ENCODE measurements at regions not wholly inside any gene's neighbourhood (a gene's known extent, or its start where the extent isn't known, plus 50 kb on each side); places are given as distances from the start of the nearest gene placed in this dataset.

GRCh38 chr12:125408718-125409117, 343.5 kb downstream of the AACS start:
- no peak for DNase-seq (ENCODE audit: low read depth)
- TF ChIP-seq, protein P1, sequence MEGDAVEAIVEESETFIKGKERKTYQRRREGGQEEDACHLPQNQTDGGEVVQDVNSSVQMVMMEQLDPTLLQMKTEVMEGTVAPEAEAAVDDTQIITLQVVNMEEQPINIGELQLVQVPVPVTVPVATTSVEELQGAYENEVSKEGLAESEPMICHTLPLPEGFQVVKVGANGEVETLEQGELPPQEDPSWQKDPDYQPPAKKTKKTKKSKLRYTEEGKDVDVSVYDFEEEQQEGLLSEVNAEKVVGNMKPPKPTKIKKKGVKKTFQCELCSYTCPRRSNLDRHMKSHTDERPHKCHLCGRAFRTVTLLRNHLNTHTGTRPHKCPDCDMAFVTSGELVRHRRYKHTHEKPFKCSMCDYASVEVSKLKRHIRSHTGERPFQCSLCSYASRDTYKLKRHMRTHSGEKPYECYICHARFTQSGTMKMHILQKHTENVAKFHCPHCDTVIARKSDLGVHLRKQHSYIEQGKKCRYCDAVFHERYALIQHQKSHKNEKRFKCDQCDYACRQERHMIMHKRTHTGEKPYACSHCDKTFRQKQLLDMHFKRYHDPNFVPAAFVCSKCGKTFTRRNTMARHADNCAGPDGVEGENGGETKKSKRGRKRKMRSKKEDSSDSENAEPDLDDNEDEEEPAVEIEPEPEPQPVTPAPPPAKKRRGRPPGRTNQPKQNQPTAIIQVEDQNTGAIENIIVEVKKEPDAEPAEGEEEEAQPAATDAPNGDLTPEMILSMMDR (IDR thresholded peaks at IDR 0.05; ENCODE audit: insufficient read depth, low read length) = no peak
- no peak overlapping the region for H3K4me3 ChIP-seq (ENCODE audit: low read depth, low read length)

DNA sequence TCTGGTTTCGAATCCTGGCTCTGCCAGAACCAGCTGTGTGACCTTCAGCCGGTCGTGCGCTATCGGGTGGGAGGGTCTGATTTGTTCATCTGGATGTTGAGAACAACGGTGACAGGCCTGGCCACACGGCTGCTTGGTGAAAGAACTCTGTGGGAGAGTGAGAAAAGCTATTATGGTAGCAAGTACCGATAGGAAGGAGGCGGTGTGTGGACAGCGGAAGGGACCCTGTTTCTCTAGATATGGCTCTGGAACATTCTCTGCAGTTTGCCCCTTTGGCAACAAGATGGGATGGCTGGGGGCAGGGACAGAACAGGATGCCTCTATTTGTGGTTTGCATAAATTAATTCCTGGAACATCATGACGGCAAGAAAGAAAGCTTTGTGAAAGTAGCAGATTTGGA, 347.3 kb downstream of the AACS start:
- TF ChIP-seq, protein P1 (IDR thresholded peaks at IDR 0.05; ENCODE audit: insufficient read depth, low read length) = no peak

DNA sequence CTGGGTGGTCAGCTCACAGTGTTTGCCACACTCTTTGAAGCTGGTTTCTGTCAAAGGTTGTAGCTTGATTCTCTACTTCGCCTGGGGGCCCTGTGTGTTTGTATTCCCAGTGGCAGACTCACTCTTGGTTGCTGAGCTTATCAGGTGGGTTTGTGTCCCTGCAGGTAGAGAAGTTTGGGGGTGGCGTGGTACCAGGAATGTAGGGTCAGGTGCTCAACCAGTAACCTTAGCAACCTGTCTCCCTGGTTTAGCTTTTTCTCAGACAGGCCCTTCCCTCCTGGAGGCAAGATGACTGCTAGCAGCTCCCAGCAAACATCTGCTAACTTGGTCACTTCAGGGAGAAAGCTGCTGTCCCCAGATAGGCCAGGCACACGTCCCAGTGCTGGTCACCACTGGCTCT, 352.2 kb downstream of the AACS start:
- H3K4me3 ChIP-seq (ENCODE audit: low read depth, low read length) = no peak overlapping the region
- no peak for DNase-seq (ENCODE audit: low read depth)
- TF ChIP-seq, protein P1 (IDR thresholded peaks at IDR 0.05; ENCODE audit: insufficient read depth, low read length) = no peak

More for the DNA sequence above, 347.3 kb downstream of the AACS start:
- H3K4me3 ChIP-seq (ENCODE audit: low read depth, low read length) = no peak overlapping the region
- no peak for DNase-seq (ENCODE audit: low read depth)

DNA sequence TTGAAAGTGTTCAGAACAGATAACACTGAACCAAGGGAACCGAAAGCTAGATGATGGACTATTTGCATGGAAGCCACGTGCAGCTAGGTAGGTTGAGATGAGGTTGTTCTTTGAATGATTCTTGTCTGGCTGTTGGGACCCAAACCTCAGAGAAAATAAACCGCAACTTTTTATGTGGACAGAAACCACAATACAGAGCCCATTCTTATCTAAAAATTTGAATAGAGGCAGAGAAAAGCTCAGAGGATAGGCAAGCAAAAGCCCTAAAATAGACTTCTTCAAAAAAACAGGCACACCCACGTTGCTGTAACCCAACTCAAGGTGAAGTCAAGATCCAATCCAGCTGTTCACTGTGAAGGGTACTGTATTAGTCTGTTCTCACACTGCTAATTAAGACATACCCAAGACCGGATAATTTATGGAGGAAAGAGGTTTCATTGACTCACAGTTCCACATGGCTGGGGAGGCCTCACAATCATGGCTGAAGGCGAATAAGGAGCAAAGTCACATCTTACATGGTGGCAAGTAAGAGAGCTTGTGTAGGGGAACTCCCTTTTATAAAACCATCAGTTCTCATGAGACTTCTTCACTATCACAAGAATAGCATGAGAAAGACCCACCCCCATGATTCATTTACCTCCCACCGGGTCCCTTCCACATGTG, 353.8 kb downstream of the AACS start:
- DNase-seq (ENCODE audit: low read depth) = no peak
- no peak overlapping the region for H3K4me3 ChIP-seq (ENCODE audit: low read depth, low read length)
- TF ChIP-seq, protein P1 (IDR thresholded peaks at IDR 0.05; ENCODE audit: insufficient read depth, low read length) = no peak

DNA sequence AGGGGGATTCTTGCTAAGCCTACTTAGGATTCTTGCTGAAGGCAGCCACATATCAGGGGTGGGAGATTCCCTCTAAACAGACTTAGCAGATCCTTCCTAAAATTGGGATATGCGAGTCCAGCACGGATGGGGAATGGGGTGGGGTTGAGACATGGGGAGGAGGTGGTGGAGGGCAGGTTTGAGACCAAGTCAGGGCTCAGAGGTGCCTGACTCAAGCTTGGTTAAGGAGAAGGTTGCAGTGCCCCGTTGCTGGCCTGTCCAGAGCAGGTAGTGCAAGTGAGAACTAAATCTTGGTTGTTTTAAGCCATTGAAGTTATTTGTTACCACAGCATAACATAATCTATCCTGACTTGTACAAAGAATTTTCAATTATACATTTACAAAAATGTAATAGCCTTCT, 359.7 kb downstream of the AACS start:
- H3K4me3 ChIP-seq (ENCODE audit: low read depth, low read length) = no peak overlapping the region
- TF ChIP-seq, protein P1 (IDR thresholded peaks at IDR 0.05; ENCODE audit: insufficient read depth, low read length) = no peak
- no peak for DNase-seq (ENCODE audit: low read depth)

DNA sequence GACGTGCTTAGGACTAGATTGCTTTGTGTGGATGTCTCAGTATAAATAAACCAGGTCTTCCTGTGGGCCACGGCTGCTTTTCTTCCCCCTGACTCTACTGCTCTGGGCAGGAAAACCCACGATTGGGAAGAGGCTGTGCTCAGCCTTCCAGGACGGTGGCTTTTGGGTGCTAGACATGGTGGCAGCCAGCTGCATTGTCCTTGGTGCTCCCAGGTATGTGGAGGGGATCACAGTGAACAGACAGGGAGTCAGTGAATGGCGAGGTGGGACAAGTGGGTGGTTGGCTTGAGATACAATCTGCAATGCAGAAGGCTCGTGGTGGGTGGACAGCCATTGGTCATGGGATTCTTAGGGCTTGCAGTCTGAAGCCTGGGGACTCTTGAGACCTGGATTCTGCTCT, 366.3 kb downstream of the AACS start:
- DNase-seq (ENCODE audit: low read depth) = no peak
- H3K4me3 ChIP-seq (ENCODE audit: low read depth, low read length) = no peak overlapping the region
- TF ChIP-seq, protein P1 (IDR thresholded peaks at IDR 0.05; ENCODE audit: insufficient read depth, low read length) = no peak

DNA sequence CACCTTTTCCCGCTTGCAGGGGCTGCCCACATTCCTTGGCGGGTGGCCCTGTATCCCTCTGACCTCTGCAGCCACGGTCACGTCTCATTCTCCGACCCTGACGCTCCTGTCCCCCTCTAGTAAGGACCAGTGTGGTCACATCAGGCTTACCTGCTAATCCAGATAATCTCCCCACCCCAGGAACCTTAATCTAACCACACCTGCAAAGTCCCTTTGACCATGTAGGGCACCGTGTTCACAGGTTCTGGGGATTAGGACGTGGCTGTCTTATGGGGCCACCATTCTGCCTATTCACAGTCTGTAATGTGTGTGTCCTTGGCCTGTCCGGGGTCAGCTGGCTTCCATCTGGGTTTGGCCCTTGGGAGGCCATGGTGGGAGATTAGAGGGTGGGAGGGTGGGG, 368.9 kb downstream of the AACS start:
- TF ChIP-seq, protein P1 (IDR thresholded peaks at IDR 0.05; ENCODE audit: insufficient read depth, low read length) = no peak
- DNase-seq (ENCODE audit: low read depth) = no peak
- H3K4me3 ChIP-seq (ENCODE audit: low read depth, low read length) = no peak overlapping the region

Data from fibroblast of the aortic adventitia (primary cell).